HG03095 (cell line): ENCODE measurements at regions not wholly inside any gene's neighbourhood (a gene's known extent, or its start where the extent isn't known, plus 50 kb on each side); places are given as distances from the start of the nearest gene placed in this dataset.

Source experiments
- ATAC-seq: cut with Tn5 transposase; IDR thresholded peaks from one replicate; pipeline ENCODE4 v1.9.1; 2021; ENCODE audit warnings: moderate library complexity; ENCODE audit not compliant: unreplicated experiment

DNA sequence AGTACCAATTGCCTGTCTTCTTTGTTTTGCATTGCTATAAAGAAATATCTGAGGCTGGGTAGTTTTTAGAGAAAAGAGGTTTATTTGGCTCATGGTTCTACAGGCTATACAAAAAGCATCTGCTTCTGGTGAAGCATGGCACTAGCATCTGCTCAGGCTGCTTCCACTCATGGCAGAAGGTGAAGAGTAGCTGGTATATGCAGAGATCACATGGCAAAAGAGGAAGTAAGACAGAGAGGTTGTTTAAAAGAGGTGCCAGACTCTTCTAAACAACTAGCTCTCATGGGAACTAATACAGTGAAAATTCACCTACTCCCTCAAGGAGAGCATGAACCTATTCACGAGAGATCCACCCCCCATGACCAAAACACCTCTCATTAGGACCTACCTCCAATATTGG is 56.7 kb upstream of the GUCA2B start:
- no peak for ATAC-seq

DNA sequence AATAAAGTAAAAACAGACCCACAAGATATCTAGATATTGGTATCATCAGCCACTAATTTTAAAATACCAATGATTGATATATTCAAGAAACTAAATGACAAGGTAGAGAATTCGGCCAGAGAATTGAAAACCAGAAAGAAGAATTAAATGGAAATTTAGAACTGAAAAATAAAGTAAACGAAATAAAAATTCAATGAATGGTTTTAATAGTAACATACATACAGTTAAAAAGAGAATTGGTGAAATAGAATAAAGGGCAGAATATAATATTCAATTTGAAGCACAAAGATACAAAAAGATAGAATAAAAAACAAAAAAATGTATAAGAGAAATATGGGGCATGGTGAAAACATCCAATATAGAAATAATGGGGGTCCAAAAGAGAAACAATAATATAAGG is 64.0 kb upstream of the GUCA2B start:
- ATAC-seq, result no peak

DNA sequence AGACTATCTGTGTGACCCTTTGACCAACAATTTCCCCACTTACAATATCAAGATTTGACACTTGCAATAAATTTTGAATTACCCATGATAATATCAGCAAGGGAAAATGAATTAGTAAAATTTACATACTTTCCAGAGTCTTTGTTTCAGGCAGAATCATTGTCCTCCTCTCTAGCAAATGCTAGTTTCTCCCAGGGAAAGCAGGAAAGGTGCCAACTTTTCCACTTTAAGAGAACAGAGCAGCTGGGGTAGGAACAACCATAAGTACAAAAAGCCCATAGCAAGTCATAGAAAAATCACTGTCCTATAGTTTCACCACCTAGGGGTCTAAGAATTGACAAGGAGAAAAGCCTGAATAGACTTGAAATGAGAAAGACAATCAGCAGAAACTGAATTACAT is 67.1 kb upstream of the GUCA2B start:
- no peak for ATAC-seq

DNA sequence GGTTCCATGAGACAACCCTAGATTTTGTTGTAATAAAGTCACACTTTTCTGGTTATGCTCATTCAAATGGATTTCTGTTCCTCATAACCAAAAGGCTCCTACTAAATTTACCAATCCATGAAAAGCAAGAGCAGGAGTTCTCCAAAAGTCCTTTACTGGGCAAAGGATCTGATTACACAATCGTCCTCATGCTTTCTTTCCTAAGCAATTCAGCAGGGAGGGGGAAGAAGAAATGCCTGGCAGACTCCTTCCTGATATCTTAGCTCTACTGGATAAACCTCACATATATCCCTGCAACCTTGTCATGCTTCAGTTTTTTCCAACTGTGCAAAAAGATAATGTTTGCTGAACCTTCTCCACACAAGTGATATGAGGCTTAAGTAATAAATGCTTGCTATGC is 67.6 kb upstream of the GUCA2B start:
- no peak for ATAC-seq

DNA sequence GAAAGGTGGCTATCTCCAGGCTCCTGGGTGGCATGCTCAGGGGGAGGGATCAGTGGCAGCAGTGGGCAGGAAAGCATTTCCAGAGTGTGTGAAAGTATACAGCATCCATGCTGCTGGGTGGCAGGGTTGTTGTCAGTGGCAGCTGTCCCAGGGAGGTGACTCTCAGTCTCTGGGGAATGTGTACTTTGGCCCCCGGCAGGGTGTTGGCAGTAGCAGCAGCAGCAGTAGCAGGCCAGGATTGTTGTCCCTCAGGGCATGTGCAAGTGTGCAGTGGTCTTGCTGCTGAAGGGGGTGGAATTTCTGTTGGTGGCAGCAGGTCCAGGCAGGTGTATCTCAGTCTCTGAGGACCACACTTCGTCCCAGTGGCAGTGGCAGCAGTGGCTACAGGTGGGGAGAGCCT is 71.7 kb upstream of the GUCA2B start:
- no peak for ATAC-seq

DNA sequence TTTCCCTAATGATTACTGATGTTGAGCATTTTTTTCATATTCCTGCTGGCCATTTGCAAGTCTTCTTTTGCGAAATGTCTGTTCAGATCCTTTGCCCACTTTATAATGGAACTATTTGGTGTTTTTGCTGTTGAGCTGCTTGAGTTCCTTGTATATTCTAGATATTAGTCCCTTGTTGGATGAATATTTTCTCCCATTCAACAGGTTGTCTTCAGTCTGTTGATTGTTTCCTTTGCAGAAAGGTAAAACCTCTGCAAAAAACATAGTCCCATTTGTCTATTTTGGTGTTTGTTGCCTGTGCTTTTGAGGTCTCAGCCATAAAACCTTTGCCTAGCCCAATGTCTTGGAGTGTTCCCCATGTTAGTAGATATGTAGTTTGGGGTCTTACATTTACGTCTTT is 78.0 kb upstream of the GUCA2B start:
- no peak for ATAC-seq

DNA sequence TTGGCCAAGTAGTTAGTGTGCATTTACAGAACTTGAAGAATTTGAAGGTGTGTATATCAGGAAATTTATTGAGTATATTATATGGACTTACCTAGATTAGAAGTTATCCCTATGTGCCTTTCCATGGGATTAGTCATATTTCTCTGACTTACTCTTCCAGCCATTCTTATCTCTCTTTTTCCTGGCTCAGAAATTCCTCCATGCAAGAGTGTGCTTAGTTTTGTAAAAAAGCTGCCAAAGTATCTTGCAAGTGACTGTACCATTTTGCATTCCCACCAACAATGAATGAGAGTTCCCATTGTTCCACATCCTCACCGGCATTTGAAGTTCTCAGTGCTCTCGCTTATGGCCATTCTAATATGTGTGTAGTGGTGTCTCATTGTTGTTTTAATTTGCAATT is 82.2 kb upstream of the GUCA2B start:
- ATAC-seq, result no peak

DNA sequence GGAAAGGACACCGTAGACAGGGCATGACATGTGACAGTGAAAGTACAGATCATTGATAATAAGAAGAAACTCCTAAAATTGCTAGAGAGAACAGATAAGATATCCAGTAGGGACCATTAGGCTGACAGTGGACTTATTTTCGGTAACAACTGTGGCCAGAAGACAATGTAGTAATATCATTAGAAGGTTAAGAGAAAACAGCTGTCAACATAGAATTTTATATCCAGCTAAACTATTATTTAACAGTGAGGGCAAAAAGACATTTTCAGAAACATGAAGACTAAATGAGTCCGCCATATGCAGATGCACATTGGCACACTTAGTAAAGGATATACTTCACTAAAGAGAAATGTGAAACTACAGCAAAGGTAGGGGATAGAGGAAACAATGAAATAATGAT is 95.4 kb upstream of the GUCA2B start:
- no peak for ATAC-seq

DNA sequence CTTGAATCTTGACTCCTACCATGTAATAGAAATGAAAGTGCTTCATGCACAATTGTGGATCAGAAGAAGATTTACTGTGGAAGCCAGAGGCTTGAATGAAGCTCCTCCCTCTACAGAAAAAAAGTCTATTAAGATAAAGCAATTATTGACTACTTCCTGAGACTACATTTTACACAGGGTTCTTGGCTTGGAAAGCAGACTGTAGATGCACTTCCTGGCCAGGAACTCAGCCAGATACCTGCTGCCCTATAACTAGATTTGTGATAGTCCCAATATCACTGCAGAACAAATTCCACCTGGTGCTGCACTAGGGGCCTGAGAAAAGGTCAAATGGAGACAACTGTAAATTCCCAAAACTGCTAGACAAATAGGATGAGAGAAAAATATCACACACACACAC is 96.8 kb upstream of the GUCA2B start:
- ATAC-seq, result no peak

DNA sequence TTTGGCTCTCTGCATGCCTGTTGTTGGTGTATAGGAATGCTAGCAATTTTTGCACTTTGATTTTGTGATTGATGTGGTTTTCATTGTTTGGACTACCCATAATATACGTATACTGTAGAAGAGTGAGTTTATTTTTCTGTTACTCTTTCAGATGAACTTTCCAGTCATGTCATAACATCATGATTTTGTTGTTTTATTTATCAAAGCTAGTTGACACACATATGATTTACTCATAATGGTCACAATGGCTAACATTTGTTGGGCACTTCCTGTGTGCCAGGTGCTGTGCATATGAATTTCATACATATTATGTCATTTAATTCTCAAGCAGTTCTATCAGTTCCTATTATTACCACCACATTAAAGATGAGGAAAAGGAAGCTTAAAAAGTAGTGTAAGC is 98.1 kb upstream of the GUCA2B start:
- no peak for ATAC-seq

DNA sequence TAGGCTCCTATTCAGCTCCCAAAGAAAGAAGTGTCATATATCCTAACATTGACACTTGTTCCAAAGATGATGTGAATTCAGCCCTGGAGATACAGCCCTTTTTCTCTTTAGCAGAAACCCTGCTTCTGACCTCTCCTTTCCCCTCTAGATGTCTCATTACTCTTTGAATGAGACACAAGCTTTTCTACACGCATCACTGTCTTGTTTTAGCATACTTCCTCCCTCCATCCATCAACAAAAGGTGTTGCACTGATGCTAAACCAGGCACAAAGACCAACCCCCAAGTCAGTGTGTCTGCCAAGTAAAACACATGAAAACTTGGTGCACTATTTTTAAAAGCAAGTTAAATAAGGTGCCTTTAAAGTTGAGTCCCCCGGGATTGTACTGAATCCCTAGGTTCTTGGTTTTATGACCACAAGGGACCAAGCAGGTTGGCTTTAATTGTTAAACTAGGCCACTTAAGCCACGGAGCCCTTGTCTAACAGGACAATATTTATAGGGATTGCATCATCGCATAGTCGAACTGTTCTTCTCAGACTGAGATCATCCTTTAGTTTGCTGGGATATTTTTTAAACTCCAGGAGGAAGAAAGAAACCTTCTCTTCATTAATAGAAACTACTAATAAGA is 101.0 kb upstream of the GUCA2B start:
- ATAC-seq, result no peak

DNA sequence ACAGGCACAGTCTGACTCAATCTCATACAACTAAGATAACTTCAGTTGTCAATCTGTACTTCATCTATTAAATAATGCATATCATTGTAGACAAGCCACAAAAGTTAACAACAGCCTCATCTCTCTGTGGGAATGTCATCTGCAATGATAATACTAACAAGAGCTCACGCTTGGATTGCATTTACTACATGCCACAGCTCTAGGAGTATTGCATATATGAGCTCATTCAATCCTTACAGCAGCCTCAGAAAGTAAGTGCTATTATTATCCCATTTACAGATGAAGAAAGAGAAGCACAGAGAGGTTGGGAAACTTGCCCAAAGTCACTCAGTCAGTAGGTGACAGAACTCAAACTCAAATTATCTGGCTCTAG is 105.7 kb upstream of the GUCA2B start:
- ATAC-seq, result no peak

DNA sequence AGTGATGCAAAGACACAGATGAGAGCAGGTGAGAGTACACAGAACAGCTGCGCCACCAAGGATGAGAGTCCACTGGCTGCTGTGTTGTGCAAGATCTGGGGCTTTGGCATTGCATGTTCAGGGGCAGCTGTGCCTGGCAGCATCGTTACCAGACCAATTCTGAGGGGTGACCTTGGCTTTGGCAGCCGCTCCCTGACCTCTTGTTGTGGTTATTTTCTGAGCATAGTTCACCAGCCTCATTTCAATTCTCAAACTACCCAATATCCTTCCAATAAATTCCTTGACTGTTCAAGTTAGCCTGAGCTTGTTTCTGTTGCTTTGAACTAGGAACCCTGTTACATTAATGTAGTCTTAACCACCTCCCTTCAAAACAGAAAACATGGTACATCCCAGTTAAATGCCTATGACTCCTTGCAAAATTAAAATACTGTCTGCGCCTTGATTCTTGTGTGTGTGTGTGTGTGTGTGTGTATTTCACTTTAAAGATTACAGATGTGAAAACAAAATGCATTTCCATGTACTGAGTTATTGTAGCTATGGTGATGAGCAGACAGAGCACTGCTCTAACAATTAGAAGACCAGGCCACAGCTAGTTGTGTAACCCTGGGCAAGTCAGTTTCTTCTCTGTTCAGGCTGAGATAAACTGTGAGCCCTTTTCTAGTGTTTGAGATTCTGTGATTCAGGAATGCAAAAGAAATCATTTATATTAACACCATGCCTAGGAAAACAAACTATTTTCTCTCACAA is 106.3 kb upstream of the GUCA2B start:
- no peak for ATAC-seq

DNA sequence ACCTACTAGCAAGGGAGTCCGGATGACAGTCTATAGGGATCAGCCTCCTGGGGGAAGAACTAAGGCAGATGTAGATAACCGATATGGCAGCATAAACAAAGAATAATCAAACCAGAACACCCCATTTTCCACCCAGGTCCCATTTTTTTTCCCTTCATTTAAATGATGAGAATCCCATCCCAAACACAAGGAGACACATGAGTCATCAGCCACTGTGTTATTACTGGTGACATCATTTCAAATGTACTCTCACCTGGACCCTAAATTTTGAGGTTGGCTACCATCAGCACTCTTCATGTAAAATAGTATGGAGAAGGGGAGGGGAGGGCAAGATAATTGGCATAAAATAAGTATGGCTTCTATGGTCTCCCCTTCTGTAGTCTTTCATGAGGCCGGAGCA is 108.9 kb upstream of the GUCA2B start:
- no peak for ATAC-seq

DNA sequence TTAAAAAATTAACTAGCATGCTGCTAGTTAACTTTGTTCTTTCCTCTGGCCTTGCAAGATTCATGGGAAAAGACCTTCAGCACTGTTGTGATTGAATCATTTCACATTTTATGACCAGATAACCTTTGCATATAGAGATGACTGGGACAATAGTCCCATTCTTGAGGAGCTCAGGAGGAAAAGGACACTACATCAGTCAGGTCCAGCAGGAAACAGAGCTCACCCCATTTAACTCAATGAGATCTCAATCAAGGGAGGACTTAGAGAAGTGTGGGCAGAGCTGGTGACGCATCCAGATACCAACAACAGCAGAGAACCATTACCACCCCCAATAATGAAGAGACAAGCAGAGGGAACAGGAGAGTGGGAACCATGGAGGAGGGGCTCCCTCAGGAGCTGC is 109.4 kb upstream of the GUCA2B start:
- no peak for ATAC-seq

DNA sequence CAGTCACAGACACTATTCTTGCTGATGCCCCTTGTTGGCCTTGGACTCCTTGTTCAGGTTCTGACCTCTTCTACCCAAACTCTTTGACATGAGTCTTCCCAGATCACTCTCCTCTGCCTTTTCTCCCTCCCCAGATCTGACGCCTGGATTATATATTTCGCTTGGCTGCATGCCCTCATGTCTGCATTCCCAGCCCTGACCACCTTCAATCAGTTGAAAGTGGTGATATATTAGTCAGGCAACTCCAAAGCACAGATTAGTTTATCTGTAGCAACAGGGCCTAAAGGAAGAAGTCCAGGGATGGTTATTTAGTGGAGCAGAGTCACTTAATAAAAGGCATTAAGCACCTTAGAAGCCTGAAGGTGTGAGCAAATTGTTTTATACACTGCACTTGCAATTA is 110.0 kb upstream of the GUCA2B start:
- ATAC-seq, result no peak

DNA sequence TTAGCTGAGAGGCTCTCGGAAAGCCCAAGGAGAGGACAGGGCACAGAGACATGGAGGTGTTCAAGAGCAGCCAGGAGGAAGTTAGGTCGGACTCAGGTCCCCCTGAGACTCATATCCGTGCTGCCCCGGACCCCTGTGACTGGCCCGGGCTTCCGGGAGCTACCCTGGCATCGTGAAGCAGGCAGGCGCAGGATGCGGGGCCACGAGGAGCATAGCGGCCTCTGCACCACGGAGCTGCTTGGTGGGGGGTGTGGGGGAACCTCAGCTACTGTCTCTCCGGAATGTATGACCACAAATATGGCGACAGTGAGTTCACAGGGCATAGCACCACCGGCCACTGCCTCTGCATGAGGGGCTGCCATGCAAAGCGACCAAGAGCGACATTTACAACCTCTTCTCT is 112.2 kb upstream of the GUCA2B start:
- no peak for ATAC-seq

DNA sequence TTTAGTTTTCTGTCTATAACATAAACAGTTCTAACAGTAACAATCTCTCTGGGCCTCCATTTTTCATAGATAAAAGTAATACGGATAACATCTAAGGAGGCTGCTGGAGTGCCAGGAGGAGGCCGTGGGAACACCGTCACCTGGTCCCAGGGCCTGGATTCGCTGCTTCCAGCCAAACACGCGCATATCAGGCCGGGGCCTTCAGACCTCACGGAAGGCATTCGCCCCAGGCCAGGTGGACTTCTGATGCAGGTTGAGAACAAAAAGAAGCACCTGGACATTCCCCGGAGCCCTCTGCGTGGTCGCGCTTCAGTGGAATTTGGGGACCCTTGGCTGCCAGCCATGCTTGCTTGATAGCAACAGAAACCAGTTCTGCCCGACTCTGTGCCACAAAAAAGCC is 113.1 kb upstream of the GUCA2B start:
- ATAC-seq, result no peak

DNA sequence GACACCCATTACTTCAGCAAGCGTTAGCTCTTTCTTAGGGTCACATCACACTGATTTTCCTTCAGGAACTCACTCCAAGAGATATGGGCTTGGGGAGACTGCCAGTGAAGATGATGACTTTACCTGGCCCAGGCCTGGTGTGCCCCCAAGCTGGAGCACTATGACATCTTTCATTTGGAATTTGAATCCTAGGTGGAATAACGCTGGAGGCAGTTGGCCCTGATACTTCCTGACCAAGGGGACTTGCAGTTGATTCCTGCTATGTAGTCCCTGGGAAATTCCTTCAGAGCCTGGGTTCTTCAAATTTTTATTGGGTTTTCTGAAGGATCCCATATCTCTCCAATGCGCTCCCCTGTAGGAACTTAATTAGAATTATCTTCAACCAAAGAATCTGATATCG is 114.9 kb upstream of the GUCA2B start:
- ATAC-seq, result no peak

DNA sequence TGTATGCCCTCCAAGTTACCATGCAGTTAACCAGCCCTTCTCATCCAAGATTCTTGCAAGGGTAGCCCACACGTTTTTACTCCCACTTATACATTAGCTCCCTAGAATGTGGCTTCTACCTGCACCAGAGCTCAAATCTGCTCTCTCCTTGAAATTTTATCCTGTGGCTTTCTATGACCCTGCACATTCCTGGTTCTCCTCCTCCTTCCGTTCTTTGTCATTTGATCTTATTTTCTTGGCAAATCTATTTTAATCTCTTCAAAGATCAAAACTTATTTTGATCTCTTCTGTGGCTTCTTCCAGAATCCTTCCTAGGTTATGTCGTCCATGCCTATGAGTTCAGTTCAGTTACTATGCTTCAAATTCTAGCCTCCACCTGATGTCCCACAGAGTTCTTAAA is 115.6 kb upstream of the GUCA2B start:
- no peak for ATAC-seq

DNA sequence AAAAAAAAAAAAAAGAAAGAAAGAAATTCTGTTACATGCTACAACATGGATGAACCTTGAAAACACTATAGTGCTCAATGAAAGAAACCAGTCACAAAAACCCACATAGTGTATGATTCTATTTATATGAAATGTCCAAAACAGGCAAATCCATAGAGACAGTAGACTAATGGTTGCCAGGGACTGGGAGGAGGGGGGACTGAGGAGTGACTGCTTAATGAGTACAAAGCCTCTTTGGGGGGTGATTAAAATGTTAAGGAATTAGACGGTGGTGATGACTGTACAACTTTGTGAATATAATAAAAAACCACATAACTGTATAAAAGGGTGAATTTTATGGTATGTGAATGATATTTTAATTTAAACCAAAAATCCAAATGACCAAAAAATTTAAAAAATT is 116.0 kb upstream of the GUCA2B start:
- no peak for ATAC-seq

DNA sequence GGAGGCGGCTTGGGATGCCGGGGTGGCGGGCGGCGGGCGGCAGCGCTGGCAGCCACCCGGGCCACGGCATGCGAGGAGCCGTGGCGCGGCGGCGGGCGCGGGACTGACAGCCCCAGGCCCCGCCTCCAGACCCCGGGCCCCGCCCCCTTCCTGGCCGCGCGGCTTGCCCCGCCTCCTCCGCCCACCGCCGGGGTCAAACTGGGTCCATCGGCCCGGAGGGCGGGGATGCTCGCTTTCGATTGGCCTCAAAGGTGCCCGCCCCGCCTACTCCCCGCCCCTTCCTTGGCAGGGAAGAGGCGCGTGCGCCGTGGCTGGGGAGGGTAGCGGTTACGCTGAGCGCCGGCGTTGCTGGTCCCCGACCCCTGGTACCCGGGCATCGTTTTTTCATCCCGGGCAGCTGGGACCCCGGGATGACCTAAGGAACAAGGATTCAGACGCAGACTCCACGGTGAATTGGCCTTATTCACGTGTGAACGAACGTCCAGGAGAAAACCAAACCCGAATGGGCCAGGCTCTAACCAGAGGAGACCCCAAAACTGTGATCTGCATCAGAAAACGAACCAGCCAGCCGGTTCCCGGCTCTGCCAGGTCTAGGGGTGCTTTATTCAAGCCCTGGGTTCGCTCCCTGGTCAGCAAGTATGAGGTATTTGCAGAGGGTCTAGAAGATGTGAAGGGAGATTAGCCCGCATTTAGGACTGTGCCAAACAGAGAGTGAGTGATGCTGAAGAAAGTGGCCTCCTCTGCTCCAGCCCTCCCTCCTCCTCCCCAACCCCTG is 117.2 kb upstream of the GUCA2B start:
- peak; percentile 86 for ATAC-seq
